KMS-11 (cell line): ENCODE measurements at regions not wholly inside any gene's neighbourhood (a gene's known extent, or its start where the extent isn't known, plus 50 kb on each side); places are given as distances from the start of the nearest gene placed in this dataset.

Experiments
- H2AFZ ChIP-seq: fragments of 200-600 bp; sonication (generic); 2 replicates; pipeline ENCODE4 v1.6.1; 2016; ENCODE audit warnings: antibody characterized with exemption, mixed run types, low read depth
- H3K27ac ChIP-seq: fragments of 200-600 bp; sonication (generic); 2 replicates; pipeline ENCODE4 v1.6.1; 2016; ENCODE audit warnings: mild to moderate bottlenecking, mixed run types
- H3K27me3 ChIP-seq: fragments of 200-600 bp; sonication (generic); 2 replicates; pipeline ENCODE4 v1.6.1; 2017; ENCODE audit warnings: mild to moderate bottlenecking, low read depth, mixed run types, moderate library complexity; ENCODE audit not compliant: insufficient read depth
- H3K36me3 ChIP-seq: fragments of 200-600 bp; sonication (generic); 2 replicates; pipeline ENCODE4 v1.6.1; 2017; ENCODE audit warnings: mild to moderate bottlenecking, mixed run types; ENCODE audit not compliant: insufficient read depth
- H3K4me1 ChIP-seq: fragments of 200-600 bp; sonication (generic); 2 replicates; pipeline ENCODE4 v1.6.1; 2016; ENCODE audit warnings: mild to moderate bottlenecking, low read depth, mixed run types; ENCODE audit not compliant: poor library complexity, severe bottlenecking
- H3K4me2 ChIP-seq: fragments of 200-600 bp; sonication (generic); 2 replicates; pipeline ENCODE4 v1.7.0; 2016; ENCODE audit warnings: mild to moderate bottlenecking, mixed run types
- H3K4me3 ChIP-seq: fragments of 200-600 bp; sonication (generic); IDR thresholded peaks from 2 replicates; pipeline ENCODE4 v1.6.1; 2017; ENCODE audit warnings: low read depth, low read length, mixed read lengths; ENCODE audit not compliant: insufficient read depth
- H3K79me2 ChIP-seq: fragments of 200-600 bp; sonication (generic); 2 replicates; pipeline ENCODE4 v1.6.1; 2016; ENCODE audit warnings: low read depth, mixed run types; ENCODE audit not compliant: insufficient read depth
- H3K9ac ChIP-seq: fragments of 200-600 bp; sonication (generic); 2 replicates; pipeline ENCODE4 v1.6.1; 2016; ENCODE audit warnings: mild to moderate bottlenecking, mixed run types
- H4K20me1 ChIP-seq: fragments of 200-600 bp; sonication (generic); 2 replicates; pipeline ENCODE4 v1.6.1; 2016; ENCODE audit warnings: mild to moderate bottlenecking, mixed run types; ENCODE audit not compliant: insufficient read depth
- CTCF ChIP-seq: fragments of 200-600 bp; sonication (generic); conservative IDR thresholded peaks from 2 replicates; pipeline ENCODE4 v1.6.1; 2017; ENCODE audit warnings: low read depth, mild to moderate bottlenecking, antibody characterized with exemption, low read length, moderate library complexity, mixed read lengths

- no peak overlapping the region for H3K4me3 ChIP-seq
- no peaks in the 10 kb centered on the region for H3K27me3 ChIP-seq
- H4K20me1 ChIP-seq, result no peaks in the 10 kb centered on the region
- no peak overlapping the region for H2AFZ ChIP-seq
- no peaks in the 10 kb centered on the region for H3K36me3 ChIP-seq
- no peaks in the 10 kb centered on the region for H3K79me2 ChIP-seq
- H3K9ac ChIP-seq, result no peak overlapping the region
- H3K4me2 ChIP-seq, result no peak overlapping the region
- H3K4me1 ChIP-seq, result no peaks in the 10 kb centered on the region
- no peak for TF ChIP-seq CTCF
- H3K27ac ChIP-seq, result no peak overlapping the region
Observed at GRCh38 chr12:89939522-89940215, 231.0 kb upstream of the ATP2B1 start.

DNA sequence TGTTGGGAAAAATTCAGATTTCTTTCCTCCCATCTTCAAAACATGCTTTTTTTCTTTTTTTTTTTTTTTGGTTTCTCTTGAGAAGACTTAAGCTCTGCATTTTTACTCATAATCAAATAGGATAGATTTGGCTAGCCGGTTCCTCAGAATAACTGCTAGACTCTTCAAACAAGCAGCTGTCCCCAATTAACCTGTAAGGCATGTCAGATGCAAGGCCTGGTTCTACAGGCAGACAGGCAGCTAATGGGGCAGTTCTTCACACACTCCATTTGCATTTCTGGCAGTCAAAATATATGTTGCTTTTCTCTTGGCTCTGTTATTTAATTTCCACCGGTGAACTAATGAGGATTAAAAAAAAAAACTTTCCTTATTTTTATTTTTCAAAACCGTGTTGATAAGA is 228.0 kb upstream of the ATP2B1 start:
- H2AFZ ChIP-seq, result no peak overlapping the region
- no peaks in the 10 kb centered on the region for H3K4me1 ChIP-seq
- H3K27ac ChIP-seq, result no peak overlapping the region
- H3K79me2 ChIP-seq, result no peaks in the 10 kb centered on the region
- no peak for TF ChIP-seq CTCF
- no peaks in the 10 kb centered on the region for H3K27me3 ChIP-seq
- H3K36me3 ChIP-seq, result no peaks in the 10 kb centered on the region
- no peak overlapping the region for H3K9ac ChIP-seq
- no peaks in the 10 kb centered on the region for H4K20me1 ChIP-seq
- H3K4me3 ChIP-seq, result no peak overlapping the region
- H3K4me2 ChIP-seq, result no peak overlapping the region

- H2AFZ ChIP-seq, result no peak overlapping the region
- no peaks in the 10 kb centered on the region for H4K20me1 ChIP-seq
- TF ChIP-seq CTCF, result no peak
- H3K27ac ChIP-seq, result no peak overlapping the region
- no peaks in the 10 kb centered on the region for H3K36me3 ChIP-seq
- no peak overlapping the region for H3K9ac ChIP-seq
- no peak overlapping the region for H3K4me3 ChIP-seq
- H3K4me1 ChIP-seq, result no peaks in the 10 kb centered on the region
- H3K4me2 ChIP-seq, result no peak overlapping the region
- no peaks in the 10 kb centered on the region for H3K79me2 ChIP-seq
- no peaks in the 10 kb centered on the region for H3K27me3 ChIP-seq
Observed at GRCh38 chr12:89935850-89936249, 227.2 kb upstream of the ATP2B1 start.

DNA sequence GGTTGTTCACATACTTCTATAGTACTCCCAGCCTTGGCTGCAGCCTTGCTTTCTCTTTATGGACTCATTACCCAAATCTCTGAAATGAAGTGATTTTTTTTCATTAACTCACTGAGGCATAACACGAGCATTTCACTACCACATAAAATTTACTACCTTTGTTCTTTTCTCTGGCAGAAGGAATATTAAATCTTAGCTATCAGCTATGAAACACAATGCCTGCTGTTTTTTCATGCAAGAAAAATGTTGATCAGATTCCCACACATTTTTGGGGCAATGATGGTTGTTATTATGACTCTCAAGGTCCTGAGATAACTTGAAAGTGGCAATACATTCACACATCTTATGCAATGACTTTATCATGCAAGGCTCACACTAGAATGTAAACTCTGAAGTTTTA is 225.3 kb upstream of the ATP2B1 start:
- H2AFZ ChIP-seq, result no peak overlapping the region
- TF ChIP-seq CTCF, result no peak
- no peak overlapping the region for H3K27ac ChIP-seq
- no peak overlapping the region for H3K9ac ChIP-seq
- H3K36me3 ChIP-seq, result no peaks in the 10 kb centered on the region
- no peaks in the 10 kb centered on the region for H4K20me1 ChIP-seq
- H3K4me1 ChIP-seq, result no peaks in the 10 kb centered on the region
- no peaks in the 10 kb centered on the region for H3K27me3 ChIP-seq
- no peak overlapping the region for H3K4me2 ChIP-seq
- no peaks in the 10 kb centered on the region for H3K79me2 ChIP-seq
- no peak overlapping the region for H3K4me3 ChIP-seq
